ENCODE measurements at regions not wholly inside any gene's neighbourhood (a gene's known extent, or its start where the extent isn't known, plus 50 kb on each side); places are given as distances from the start of the nearest gene placed in this dataset.

DNA sequence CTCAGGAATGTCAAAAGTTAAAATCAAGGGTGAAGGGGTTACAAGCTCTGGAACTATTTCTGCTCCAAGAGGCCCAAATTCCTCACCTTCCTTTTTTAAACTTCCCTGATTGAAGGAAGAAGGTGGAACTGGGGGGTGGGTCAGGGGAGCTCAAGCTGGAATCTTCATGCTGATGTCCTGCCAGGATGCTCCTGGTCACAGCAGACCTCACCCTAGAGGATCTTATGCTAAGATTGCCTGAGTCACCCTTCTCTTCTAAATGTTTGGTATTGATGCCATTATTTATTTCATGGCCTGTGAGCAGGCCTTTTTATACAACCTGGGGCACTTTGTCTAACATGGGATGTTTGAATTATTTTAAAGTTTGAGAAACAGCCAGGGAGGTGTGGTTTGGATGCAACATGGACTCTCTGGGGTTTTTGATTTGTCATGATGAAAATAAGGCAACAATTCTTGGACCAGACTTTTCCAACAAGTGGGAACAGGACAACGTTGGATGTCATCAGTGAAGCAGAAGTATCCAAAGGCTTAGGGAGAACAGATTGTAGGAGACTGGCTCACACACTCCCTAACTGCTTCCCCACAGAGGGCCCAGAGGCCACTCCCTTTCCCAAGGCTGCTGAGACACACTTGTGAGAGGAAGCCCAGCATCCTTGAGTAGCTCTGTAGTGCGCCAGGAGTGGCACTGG is 420.2 kb upstream of the MEX3C start:
- Histone ChIP-seq H3K4me3 (no peak overlapping the region), H3K36me3 (no peaks in the 10 kb centered on the region), H3K27ac (replicated peaks in 1 of 4) (no peak overlapping the region), H3K27me3 (peaks cover 0 to 9% (median 0%) of the 10 kb centered on the region in 4 donors), H3K9me3 (no peaks in the 10 kb centered on the region), H3K4me1 (peaks cover 0 to 28% (median 15%) of the 10 kb centered on the region in 4 donors)
- intact Hi-C loops (cut with DNase I), result no loop called here
- DNase-seq (ENCODE audit: extremely low spot score), result no peak
- 69% methylated on average over 2 of the region's 2 CpGs for WGBS
- no peak for TF ChIP-seq POLR2AphosphoS5 (IDR thresholded peaks at IDR 0.05)
- TF ChIP-seq POLR2A (IDR thresholded peaks at IDR 0.05; ENCODE audit: low read depth), result no peak
- TF ChIP-seq, protein P1, sequence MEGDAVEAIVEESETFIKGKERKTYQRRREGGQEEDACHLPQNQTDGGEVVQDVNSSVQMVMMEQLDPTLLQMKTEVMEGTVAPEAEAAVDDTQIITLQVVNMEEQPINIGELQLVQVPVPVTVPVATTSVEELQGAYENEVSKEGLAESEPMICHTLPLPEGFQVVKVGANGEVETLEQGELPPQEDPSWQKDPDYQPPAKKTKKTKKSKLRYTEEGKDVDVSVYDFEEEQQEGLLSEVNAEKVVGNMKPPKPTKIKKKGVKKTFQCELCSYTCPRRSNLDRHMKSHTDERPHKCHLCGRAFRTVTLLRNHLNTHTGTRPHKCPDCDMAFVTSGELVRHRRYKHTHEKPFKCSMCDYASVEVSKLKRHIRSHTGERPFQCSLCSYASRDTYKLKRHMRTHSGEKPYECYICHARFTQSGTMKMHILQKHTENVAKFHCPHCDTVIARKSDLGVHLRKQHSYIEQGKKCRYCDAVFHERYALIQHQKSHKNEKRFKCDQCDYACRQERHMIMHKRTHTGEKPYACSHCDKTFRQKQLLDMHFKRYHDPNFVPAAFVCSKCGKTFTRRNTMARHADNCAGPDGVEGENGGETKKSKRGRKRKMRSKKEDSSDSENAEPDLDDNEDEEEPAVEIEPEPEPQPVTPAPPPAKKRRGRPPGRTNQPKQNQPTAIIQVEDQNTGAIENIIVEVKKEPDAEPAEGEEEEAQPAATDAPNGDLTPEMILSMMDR (IDR thresholded peaks at IDR 0.05), result no peak

DNA sequence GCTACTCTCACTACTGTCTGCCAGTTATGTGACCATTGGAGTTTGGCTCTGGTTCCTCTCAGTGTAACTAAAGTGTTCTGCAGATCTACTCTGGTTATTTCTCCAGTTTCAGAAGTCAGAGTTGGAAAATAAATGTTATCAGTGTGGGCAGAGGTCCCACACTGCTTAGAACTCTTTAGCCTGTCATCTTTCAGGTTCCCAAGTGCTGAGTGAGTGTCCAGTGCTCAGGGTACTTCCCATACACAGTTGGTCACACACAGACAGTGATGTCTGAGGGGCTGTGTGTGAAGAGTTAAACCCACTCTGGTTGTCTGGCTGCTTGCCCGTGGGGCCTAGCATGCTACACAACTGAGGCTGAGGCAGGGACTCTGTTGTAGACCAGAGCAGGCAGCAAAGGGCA is 421.8 kb upstream of the MEX3C start:
- Histone ChIP-seq H3K27ac (replicated peaks in 1 of 4) (no peak overlapping the region), H3K9me3 (no peaks in the 10 kb centered on the region), H3K4me3 (no peak overlapping the region), H3K27me3 (peaks cover 0 to 12% (median 0%) of the 10 kb centered on the region in 4 donors), H3K36me3 (no peaks in the 10 kb centered on the region), H3K4me1 (peaks cover 0 to 28% (median 15%) of the 10 kb centered on the region in 4 donors)
- no peak for DNase-seq (ENCODE audit: extremely low spot score)
- intact Hi-C loops (cut with DNase I), result no loop called here
- TF ChIP-seq POLR2AphosphoS5 (IDR thresholded peaks at IDR 0.05) (no peak), EP300 (IDR thresholded peaks at IDR 0.05) (no peak), POLR2A (IDR thresholded peaks at IDR 0.05; ENCODE audit: low read depth) (no peak)
- TF ChIP-seq, protein P1 (IDR thresholded peaks at IDR 0.05), result no peak
- WGBS, result 11% methylated on average over 1 of the region's 1 CpG

DNA sequence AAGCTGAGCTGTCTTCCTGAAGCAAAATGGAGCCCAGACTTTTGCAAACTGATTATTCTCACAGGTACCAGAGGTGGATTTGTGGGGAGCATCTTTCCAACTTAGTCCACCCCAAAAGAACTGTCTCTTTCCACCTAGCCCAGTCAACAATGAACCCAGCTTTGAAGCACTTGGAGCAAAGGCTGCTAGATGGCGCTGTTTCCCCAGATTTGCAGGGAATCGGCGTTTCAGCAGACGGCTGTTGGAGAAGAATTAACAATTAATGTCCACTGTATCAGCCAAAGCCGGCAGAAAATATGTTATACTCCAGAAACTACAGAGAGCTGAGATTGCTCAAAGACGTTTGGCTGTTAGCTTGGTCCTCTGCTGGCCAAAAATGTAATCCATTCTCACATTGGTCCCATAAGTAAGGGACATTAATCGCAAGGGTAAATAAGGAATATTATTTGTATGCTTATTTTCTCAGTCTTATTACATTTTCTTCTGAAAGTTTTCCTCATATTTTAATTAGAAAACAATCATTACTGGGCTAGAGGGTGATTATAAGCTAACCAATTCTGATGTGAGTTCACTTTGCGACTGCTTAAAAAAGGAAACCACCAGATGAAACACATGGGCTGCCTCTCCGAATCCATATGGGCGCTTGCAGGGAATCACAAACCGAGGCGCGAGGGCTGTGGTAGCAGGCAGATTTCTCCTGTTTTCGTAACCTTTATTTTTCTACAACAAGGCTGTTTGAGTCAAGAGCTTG is 423.8 kb upstream of the MEX3C start:
- no peaks in the 10 kb centered on the region for H3K36me3 ChIP-seq
- no peak overlapping the region for H3K4me3 ChIP-seq
- no peak for DNase-seq (ENCODE audit: extremely low spot score)
- intact Hi-C loops (cut with DNase I), result no loop called here
- no peaks in the 10 kb centered on the region for H3K9me3 ChIP-seq
- H3K4me1 ChIP-seq, result peaks cover 0 to 16% (median 4%) of the 10 kb centered on the region in 4 donors
- whole genome bisulfite sequencing, result 50% methylated on average over 14 of the region's 14 CpGs
- no peak for TF ChIP-seq POLR2AphosphoS5 (IDR thresholded peaks at IDR 0.05)
- TF ChIP-seq, protein P1 (IDR thresholded peaks at IDR 0.05), result peak; percentile 52 to 72 (median 59)
- no peak overlapping the region for H3K27ac ChIP-seq (replicated peaks in 1 of 4)
- peaks cover 0 to 12% (median 0%) of the 10 kb centered on the region in 4 donors for H3K27me3 ChIP-seq

DNA sequence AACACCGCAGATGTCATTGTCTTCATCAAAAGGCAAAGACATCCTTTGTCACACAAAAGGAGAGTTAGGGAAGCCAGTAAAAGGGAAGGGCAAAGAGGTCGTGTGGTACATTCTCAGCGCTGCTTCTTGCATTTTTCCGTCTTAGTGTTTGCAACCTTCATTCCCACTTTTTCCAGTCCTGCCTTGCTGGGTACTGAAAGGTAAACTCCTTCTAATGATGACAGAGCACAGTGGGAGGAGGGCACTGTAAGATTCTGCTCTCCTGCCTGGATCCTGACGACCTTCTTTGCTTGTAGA is 424.3 kb upstream of the MEX3C start:
- Histone ChIP-seq H3K4me1 (peaks cover 0 to 12% (median 4%) of the 10 kb centered on the region in 4 donors), H3K27me3 (peaks cover 0 to 12% (median 0%) of the 10 kb centered on the region in 4 donors), H3K36me3 (no peaks in the 10 kb centered on the region), H3K4me3 (no peak overlapping the region), H3K27ac (replicated peaks in 1 of 4) (no peak overlapping the region), H3K9me3 (no peaks in the 10 kb centered on the region)
- TF ChIP-seq POLR2A (IDR thresholded peaks at IDR 0.05; ENCODE audit: low read depth) (no peak), POLR2AphosphoS5 (IDR thresholded peaks at IDR 0.05) (no peak), EP300 (IDR thresholded peaks at IDR 0.05) (no peak)
- TF ChIP-seq, protein P1 (IDR thresholded peaks at IDR 0.05), result no peak
- intact Hi-C loops (cut with DNase I), result no loop called here
- 67% methylated on average over 5 of the region's 5 CpGs for WGBS
- no peak for DNase-seq (ENCODE audit: extremely low spot score)

All from esophagus muscularis mucosa (tissue), 4 donors.